IgD-negative memory B cell (primary cell): ENCODE measurements at regions not wholly inside any gene's neighbourhood (a gene's known extent, or its start where the extent isn't known, plus 50 kb on each side); places are given as distances from the start of the nearest gene placed in this dataset.

ENCODE experiments used
- H3K27ac Mint-ChIP-seq, 3 donors: one replicate each; pipeline ENCODE4 v1.8.0; 2020 to 2022; ENCODE audit warnings: mild to moderate bottlenecking in 3 of 3, mixed read lengths in 3 of 3, moderate library complexity in 1 of 3
- H3K27me3 Mint-ChIP-seq: one replicate; pipeline ENCODE4 v1.8.0; 2021; ENCODE audit warnings: mixed read lengths
- H3K36me3 Mint-ChIP-seq: one replicate; pipeline ENCODE4 v1.8.0; 2020; ENCODE audit warnings: mild to moderate bottlenecking, mixed read lengths
- H3K4me1 Mint-ChIP-seq, 3 donors: one replicate each; pipeline ENCODE4 v1.8.0; 2020 to 2022; ENCODE audit warnings: mixed read lengths in 3 of 3, mild to moderate bottlenecking in 1 of 3
- H3K4me3 Mint-ChIP-seq, 4 donors: one replicate each; pipeline ENCODE4 v1.8.0; 2020 to 2022; ENCODE audit warnings: mild to moderate bottlenecking in 4 of 4, mixed read lengths in 4 of 4, moderate library complexity in 3 of 4
- H3K9me3 Mint-ChIP-seq, 3 donors: one replicate each; pipeline ENCODE4 v1.8.0; 2020 to 2021; ENCODE audit warnings: mixed read lengths in 3 of 3, mild to moderate bottlenecking in 1 of 3

- Mint-ChIP-seq H3K9me3 (peaks cover 7 to 15% (median 12%) of the 10 kb centered on the region in 3 donors), H3K27ac (no peak overlapping the region), H3K4me1 (no peaks in the 10 kb centered on the region), H3K36me3 (peaks cover 1% of the 10 kb centered on the region), H3K4me3 (no peak overlapping the region), H3K27me3 (no peaks in the 10 kb centered on the region)
Observed at GRCh38 chr13:47564041-47564440, 437.0 kb downstream of the SUCLA2 start.

GRCh38 chr13:47556703-47557102 is 444.4 kb downstream of the SUCLA2 start:
- H3K4me3 Mint-ChIP-seq: no peak overlapping the region
- peaks cover 1% of the 10 kb centered on the region for H3K36me3 Mint-ChIP-seq
- no peak overlapping the region for H3K27ac Mint-ChIP-seq
- H3K9me3 Mint-ChIP-seq: peaks cover 0 to 3% (median 0%) of the 10 kb centered on the region in 3 donors
- H3K4me1 Mint-ChIP-seq: no peaks in the 10 kb centered on the region
- peaks cover 8% of the 10 kb centered on the region for H3K27me3 Mint-ChIP-seq

- no peak overlapping the region for H3K4me3 Mint-ChIP-seq
- H3K36me3 Mint-ChIP-seq: peaks cover 1% of the 10 kb centered on the region
- H3K9me3 Mint-ChIP-seq: no peaks in the 10 kb centered on the region
- no peaks in the 10 kb centered on the region for H3K4me1 Mint-ChIP-seq
- no peak overlapping the region for H3K27ac Mint-ChIP-seq
- H3K27me3 Mint-ChIP-seq: peaks cover 8% of the 10 kb centered on the region
Observed at GRCh38 chr13:47555235-47555634, 445.8 kb downstream of the SUCLA2 start.

GRCh38 chr13:47553329-47553977 is 447.6 kb downstream of the SUCLA2 start:
- Mint-ChIP-seq H3K4me1 (no peaks in the 10 kb centered on the region), H3K9me3 (no peaks in the 10 kb centered on the region), H3K27ac (no peak overlapping the region), H3K27me3 (peaks cover 8% of the 10 kb centered on the region), H3K36me3 (no peaks in the 10 kb centered on the region), H3K4me3 (no peak overlapping the region)

GRCh38 chr13:47549219-47549752 is 451.8 kb downstream of the SUCLA2 start:
- Mint-ChIP-seq H3K4me1 (no peaks in the 10 kb centered on the region), H3K4me3 (no peak overlapping the region), H3K36me3 (no peaks in the 10 kb centered on the region), H3K27me3 (peaks cover 6% of the 10 kb centered on the region), H3K9me3 (no peaks in the 10 kb centered on the region), H3K27ac (no peak overlapping the region)

GRCh38 chr13:47548294-47548840 is 452.7 kb downstream of the SUCLA2 start:
- H3K4me3 Mint-ChIP-seq: no peak overlapping the region
- no peaks in the 10 kb centered on the region for H3K36me3 Mint-ChIP-seq
- no peaks in the 10 kb centered on the region for H3K9me3 Mint-ChIP-seq
- H3K27me3 Mint-ChIP-seq: peaks cover 6% of the 10 kb centered on the region
- no peaks in the 10 kb centered on the region for H3K4me1 Mint-ChIP-seq
- no peak overlapping the region for H3K27ac Mint-ChIP-seq

GRCh38 chr13:47546391-47547225 is 454.5 kb downstream of the SUCLA2 start:
- Mint-ChIP-seq H3K36me3 (no peaks in the 10 kb centered on the region), H3K4me1 (no peaks in the 10 kb centered on the region), H3K27me3 (no peaks in the 10 kb centered on the region)

GRCh38 chr13:47545201-47546024 is 455.7 kb downstream of the SUCLA2 start:
- no peak overlapping the region for H3K4me3 Mint-ChIP-seq

More at GRCh38 chr13:47546391-47547225, 454.5 kb downstream of the SUCLA2 start:
- H3K9me3 Mint-ChIP-seq: no peaks in the 10 kb centered on the region
- no peak overlapping the region for H3K27ac Mint-ChIP-seq
- no peak overlapping the region for H3K4me3 Mint-ChIP-seq

GRCh38 chr13:47539317-47539716 is 461.8 kb downstream of the SUCLA2 start:
- H3K27me3 Mint-ChIP-seq: no peaks in the 10 kb centered on the region
- no peaks in the 10 kb centered on the region for H3K4me1 Mint-ChIP-seq
- H3K4me3 Mint-ChIP-seq: no peak overlapping the region
- peaks cover 0 to 10% (median 9%) of the 10 kb centered on the region in 3 donors for H3K9me3 Mint-ChIP-seq
- peaks cover 2% of the 10 kb centered on the region for H3K36me3 Mint-ChIP-seq
- H3K27ac Mint-ChIP-seq: no peak overlapping the region

More at GRCh38 chr13:47545201-47546024, 455.7 kb downstream of the SUCLA2 start:
- H3K4me1 Mint-ChIP-seq: no peaks in the 10 kb centered on the region
- no peak overlapping the region for H3K27ac Mint-ChIP-seq
- H3K9me3 Mint-ChIP-seq: no peaks in the 10 kb centered on the region
- no peaks in the 10 kb centered on the region for H3K36me3 Mint-ChIP-seq
- no peaks in the 10 kb centered on the region for H3K27me3 Mint-ChIP-seq

- Mint-ChIP-seq H3K36me3 (no peaks in the 10 kb centered on the region), H3K9me3 (peaks cover 0 to 3% (median 0%) of the 10 kb centered on the region in 3 donors), H3K4me1 (no peaks in the 10 kb centered on the region), H3K27me3 (no peaks in the 10 kb centered on the region), H3K27ac (no peak overlapping the region), H3K4me3 (no peak overlapping the region)
Observed at GRCh38 chr13:47523771-47524170, 477.3 kb downstream of the SUCLA2 start.

GRCh38 chr13:47521890-47522487 is 479.1 kb downstream of the SUCLA2 start:
- Mint-ChIP-seq H3K4me3 (no peak overlapping the region), H3K9me3 (peaks cover 0 to 2% (median 0%) of the 10 kb centered on the region in 3 donors), H3K27me3 (no peaks in the 10 kb centered on the region), H3K36me3 (no peaks in the 10 kb centered on the region), H3K27ac (no peak overlapping the region), H3K4me1 (no peaks in the 10 kb centered on the region)

- Mint-ChIP-seq H3K9me3 (peaks cover 0 to 6% (median 3%) of the 10 kb centered on the region in 3 donors), H3K4me3 (no peak overlapping the region), H3K27ac (no peak overlapping the region), H3K4me1 (no peaks in the 10 kb centered on the region), H3K36me3 (no peaks in the 10 kb centered on the region), H3K27me3 (no peaks in the 10 kb centered on the region)
Observed at GRCh38 chr13:47519626-47520025, 481.4 kb downstream of the SUCLA2 start.

- Mint-ChIP-seq H3K27ac (no peak overlapping the region), H3K9me3 (peaks cover 3 to 7% (median 4%) of the 10 kb centered on the region in 3 donors), H3K27me3 (no peaks in the 10 kb centered on the region), H3K4me1 (no peaks in the 10 kb centered on the region), H3K36me3 (no peaks in the 10 kb centered on the region), H3K4me3 (no peak overlapping the region)
Observed at GRCh38 chr13:47518530-47518929, 482.5 kb downstream of the SUCLA2 start.

- Mint-ChIP-seq H3K4me1 (no peaks in the 10 kb centered on the region), H3K27me3 (no peaks in the 10 kb centered on the region), H3K4me3 (no peak overlapping the region), H3K9me3 (peaks cover 3 to 8% (median 4%) of the 10 kb centered on the region in 3 donors), H3K27ac (no peak overlapping the region), H3K36me3 (no peaks in the 10 kb centered on the region)
Observed at GRCh38 chr13:47511647-47512046, 489.4 kb downstream of the SUCLA2 start.
